DND-41 (cell line): ENCODE measurements at regions not wholly inside any gene's neighbourhood (a gene's known extent, or its start where the extent isn't known, plus 50 kb on each side); places are given as distances from the start of the nearest gene placed in this dataset.

Source experiments
- ATAC-seq: fragments of 200-7000 bp; cut with Tn5 transposase; 3 replicates; pipeline ENCODE4 v1.9.1; 2021; ENCODE audit warnings: low read depth; ENCODE audit not compliant: insufficient read depth
- DNase-seq: peaks from one replicate; pipeline ENCODE4 v3.0.0-alpha.2; 2020
- H2AFZ ChIP-seq: 2 replicates; pipeline ENCODE4 v1.6.0; 2012; ENCODE audit warnings: low read depth, low read length
- H3K27ac ChIP-seq: 2 replicates; pipeline ENCODE4 v1.5.1; 2012; ENCODE audit warnings: low read length, inconsistent platforms
- H3K27me3 ChIP-seq: fragments of 200-600 bp; sonication (generic); 2 replicates; pipeline ENCODE4 v1.6.0; 2012; ENCODE audit warnings: low read length, mild to moderate bottlenecking, inconsistent platforms; ENCODE audit not compliant: insufficient read depth, poor library complexity
- H3K36me3 ChIP-seq: 2 replicates; pipeline ENCODE4 v1.5.1; 2012; ENCODE audit warnings: low read length, inconsistent platforms; ENCODE audit not compliant: insufficient read depth
- H3K4me1 ChIP-seq: 2 replicates; pipeline ENCODE4 v1.5.1; 2012; ENCODE audit warnings: mild to moderate bottlenecking, low read length; ENCODE audit not compliant: insufficient read depth
- H3K4me2 ChIP-seq: 2 replicates; pipeline ENCODE4 v1.6.0; 2012; ENCODE audit warnings: mild to moderate bottlenecking, moderate library complexity, low read length, inconsistent platforms; ENCODE audit not compliant: insufficient read depth
- H3K4me3 ChIP-seq, 2 experiments: fragments of 200-600 bp in 1 of 2; shearing (Covaris generic) in 1 of 2; 2 replicates each; pipeline ENCODE4 v1.5.1; 2012 to 2016; ENCODE audit warnings: inconsistent platforms in 2 of 2, low read length in 2 of 2, mild to moderate bottlenecking in 2 of 2, low read depth in 1 of 2, moderate library complexity in 1 of 2
- H3K79me2 ChIP-seq: 2 replicates; pipeline ENCODE4 v1.6.0; 2012; ENCODE audit warnings: low read length, inconsistent platforms; ENCODE audit not compliant: insufficient read depth
- H3K9ac ChIP-seq: 2 replicates; pipeline ENCODE4 v1.6.0; 2012; ENCODE audit warnings: low read depth, mild to moderate bottlenecking, inconsistent platforms, low read length, moderate library complexity
- H3K9me3 ChIP-seq: 2 replicates; pipeline ENCODE4 v1.5.1; 2012; ENCODE audit warnings: low read length, moderate library complexity, mild to moderate bottlenecking, inconsistent platforms; ENCODE audit not compliant: insufficient read depth, severe bottlenecking
- H4K20me1 ChIP-seq: 2 replicates; pipeline ENCODE4 v1.6.0; 2012; ENCODE audit warnings: low read length; ENCODE audit not compliant: insufficient read depth
- CTCF ChIP-seq: IDR thresholded peaks from 2 replicates; pipeline ENCODE4 v1.5.1; 2012; ENCODE audit warnings: borderline replicate concordance, low read length, moderate library complexity, mild to moderate bottlenecking; ENCODE audit not compliant: poor library complexity, severe bottlenecking; ENCODE audit errors: extremely low read depth
- EZH2 ChIP-seq: IDR thresholded peaks from 3 replicates; pipeline ENCODE4 v1.6.1; 2012; ENCODE audit warnings: borderline replicate concordance, low read depth, mild to moderate bottlenecking, moderate library complexity, low read length, inconsistent platforms; ENCODE audit not compliant: severe bottlenecking

DNA sequence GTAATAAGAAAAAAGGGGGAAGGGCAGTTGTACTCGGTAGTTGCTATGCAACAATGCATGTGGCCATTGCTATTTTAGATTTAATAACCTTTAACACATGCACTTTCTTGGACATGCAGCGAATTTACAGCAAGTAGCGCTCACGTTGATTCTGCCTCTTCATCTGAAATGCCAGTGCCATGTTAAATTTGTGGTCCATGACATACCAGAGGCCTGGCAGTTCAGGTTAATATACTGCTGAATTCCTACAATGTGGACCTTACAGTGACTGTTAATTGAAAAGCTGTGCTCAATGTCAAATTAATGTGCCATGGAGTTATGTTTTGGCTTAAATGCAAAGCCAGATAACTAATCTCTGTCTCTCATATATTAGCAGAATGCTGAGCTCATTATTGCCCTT, 699.7 kb downstream of the DOK5 start:
- Histone ChIP-seq H3K4me3 (no peak overlapping the region), H3K36me3 (no peaks in the 10 kb centered on the region), H3K4me1 (no peaks in the 10 kb centered on the region), H3K9ac (no peak overlapping the region), H3K9me3 (no peaks in the 10 kb centered on the region), H3K4me2 (no peak overlapping the region), H4K20me1 (no peaks in the 10 kb centered on the region), H3K79me2 (no peaks in the 10 kb centered on the region), H2AFZ (no peak overlapping the region), H3K27ac (no peak overlapping the region), H3K27me3 (no peaks in the 10 kb centered on the region)
- TF ChIP-seq CTCF, result no peak
- TF ChIP-seq EZH2, result no peak
- DNase-seq (no peak), ATAC-seq (no peak)

- H3K36me3 ChIP-seq, result no peaks in the 10 kb centered on the region
- no peaks in the 10 kb centered on the region for H3K4me1 ChIP-seq
- H3K79me2 ChIP-seq, result no peaks in the 10 kb centered on the region
- TF ChIP-seq EZH2, result no peak
- no peak for TF ChIP-seq CTCF
- no peak overlapping the region for H2AFZ ChIP-seq
- no peak overlapping the region for H3K27ac ChIP-seq
- no peak overlapping the region for H3K9ac ChIP-seq
- no peak overlapping the region for H3K4me2 ChIP-seq
- H3K9me3 ChIP-seq, result no peaks in the 10 kb centered on the region
- H4K20me1 ChIP-seq, result no peaks in the 10 kb centered on the region
- DNase-seq, result no peak
- ATAC-seq, result no peak
- no peak overlapping the region for H3K4me3 ChIP-seq
- no peaks in the 10 kb centered on the region for H3K27me3 ChIP-seq
Measured at GRCh38 chr20:55174635-55175034, 699.2 kb downstream of the DOK5 start.

- Histone ChIP-seq H3K36me3 (no peaks in the 10 kb centered on the region), H3K4me2 (no peak overlapping the region), H3K9me3 (no peaks in the 10 kb centered on the region), H3K4me3 (no peak overlapping the region), H3K27ac (no peak overlapping the region), H4K20me1 (no peaks in the 10 kb centered on the region), H3K79me2 (no peaks in the 10 kb centered on the region), H3K9ac (no peak overlapping the region), H2AFZ (no peak overlapping the region), H3K27me3 (no peaks in the 10 kb centered on the region), H3K4me1 (no peaks in the 10 kb centered on the region)
- TF ChIP-seq EZH2 (no peak), CTCF (no peak)
- no peak for ATAC-seq
- DNase-seq, result no peak
Measured at GRCh38 chr20:55174172-55174571, 698.8 kb downstream of the DOK5 start.

- no peaks in the 10 kb centered on the region for H3K36me3 ChIP-seq
- no peak overlapping the region for H3K4me2 ChIP-seq
- H2AFZ ChIP-seq, result no peak overlapping the region
- H3K27me3 ChIP-seq, result no peaks in the 10 kb centered on the region
- no peaks in the 10 kb centered on the region for H3K4me1 ChIP-seq
- no peak for TF ChIP-seq CTCF
- no peak for TF ChIP-seq EZH2
- H4K20me1 ChIP-seq, result no peaks in the 10 kb centered on the region
- ATAC-seq, result no peak
- H3K27ac ChIP-seq, result no peak overlapping the region
- no peaks in the 10 kb centered on the region for H3K9me3 ChIP-seq
- no peaks in the 10 kb centered on the region for H3K79me2 ChIP-seq
- no peak for DNase-seq
- no peak overlapping the region for H3K9ac ChIP-seq
- H3K4me3 ChIP-seq, result no peak overlapping the region
Measured at GRCh38 chr20:55173601-55174000, 698.2 kb downstream of the DOK5 start.
